A172 (cell line): ENCODE measurements at regions not wholly inside any gene's neighbourhood (a gene's known extent, or its start where the extent isn't known, plus 50 kb on each side); places are given as distances from the start of the nearest gene placed in this dataset.
"Not testable (repeated sequence)": the region's sequence is repeated elsewhere in the genome, so short reads cannot be mapped to it uniquely, and the experiment has no call there.

Experiments
- DNase-seq: peaks from one replicate; pipeline ENCODE4 v3.0.0-alpha.2; 2015; ENCODE audit warnings: low spot score

DNA sequence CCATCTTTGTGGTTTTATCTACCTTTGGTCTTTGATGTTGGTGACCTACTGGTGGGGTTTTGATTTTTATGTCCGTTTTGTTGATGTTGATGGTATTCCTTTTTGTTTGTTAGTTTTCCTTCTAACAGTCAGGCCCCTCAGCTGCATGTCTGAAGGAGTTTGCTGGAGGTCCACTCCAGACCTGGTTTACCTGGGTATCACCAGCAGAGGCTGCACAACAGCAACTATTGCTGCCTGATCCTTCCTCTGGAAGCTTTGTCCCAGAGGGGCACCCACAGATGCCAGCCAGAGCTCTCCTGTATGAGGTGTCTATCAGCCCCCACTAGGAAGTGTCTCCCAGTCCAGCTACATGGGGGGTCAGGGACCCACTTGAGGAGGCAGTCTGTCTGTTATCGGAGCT, 199.3 kb upstream of the WDFY3 start:
- DNase-seq, result no peak

DNA sequence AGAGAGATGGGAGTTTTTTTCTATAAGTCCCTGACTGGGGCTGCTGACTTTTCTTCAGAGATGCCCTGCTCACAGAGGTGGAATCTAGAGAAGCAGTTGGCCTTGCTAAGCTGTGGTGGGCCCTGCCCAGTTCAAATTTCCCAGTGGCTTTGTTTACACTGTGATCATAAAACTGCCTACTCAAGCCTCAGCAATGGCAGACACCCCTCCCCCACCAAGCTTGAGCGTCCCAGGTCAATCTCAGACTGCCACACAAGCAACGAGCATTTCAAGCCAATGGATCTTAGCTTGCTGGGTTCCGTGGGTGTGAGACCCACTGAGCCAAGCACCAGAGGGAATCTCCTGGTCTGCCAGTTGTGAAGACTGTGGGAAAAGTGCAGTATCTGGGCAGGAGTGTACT, 199.8 kb upstream of the WDFY3 start:
- no peak for DNase-seq

DNA sequence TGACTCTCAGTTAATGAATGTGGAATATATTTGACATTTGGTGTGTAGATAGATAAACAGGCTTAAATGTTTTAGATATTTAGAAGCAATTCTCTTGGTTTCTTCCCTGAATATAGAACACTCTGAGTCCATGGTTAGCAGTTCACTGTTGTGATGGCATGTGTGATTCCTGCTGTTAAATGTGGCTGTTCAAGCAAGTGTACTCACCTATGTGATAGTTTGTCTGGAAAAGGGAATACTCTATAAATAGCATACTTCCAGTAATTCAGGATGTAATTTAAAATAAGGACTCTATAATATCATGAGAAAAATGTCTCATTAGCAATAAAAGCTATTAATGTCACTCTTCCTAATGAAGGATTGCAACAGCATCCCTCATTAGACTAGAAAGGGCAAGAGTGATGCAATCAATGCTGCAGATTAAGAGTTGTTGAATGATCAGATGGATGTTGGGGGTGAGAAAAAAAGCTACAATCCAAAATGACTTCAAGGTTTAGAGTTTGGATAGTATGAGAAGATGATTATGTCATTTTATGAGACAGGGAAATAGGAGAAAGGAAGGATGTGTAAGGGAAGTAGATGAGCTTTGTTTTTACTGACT, 201.8 kb upstream of the WDFY3 start:
- DNase-seq, result no peak

DNA sequence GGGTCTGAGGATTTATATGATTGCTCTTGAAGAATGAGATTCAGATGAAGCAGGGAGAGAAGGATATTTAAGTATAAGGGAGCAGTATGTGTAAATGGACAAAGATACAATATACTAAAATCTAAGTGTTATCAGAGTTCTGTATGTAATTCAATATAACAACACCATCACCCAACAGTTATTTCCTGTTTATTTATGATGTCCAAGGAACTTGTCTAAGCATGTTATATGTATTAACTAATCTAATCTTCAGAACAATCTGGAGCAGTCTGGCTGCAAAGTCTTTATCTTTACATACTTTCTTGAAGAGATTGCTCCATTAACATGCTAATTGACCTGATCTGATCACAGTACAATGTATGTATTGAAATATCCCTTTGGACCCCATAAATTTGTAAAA, 203.8 kb upstream of the WDFY3 start:
- DNase-seq, result no peak

DNA sequence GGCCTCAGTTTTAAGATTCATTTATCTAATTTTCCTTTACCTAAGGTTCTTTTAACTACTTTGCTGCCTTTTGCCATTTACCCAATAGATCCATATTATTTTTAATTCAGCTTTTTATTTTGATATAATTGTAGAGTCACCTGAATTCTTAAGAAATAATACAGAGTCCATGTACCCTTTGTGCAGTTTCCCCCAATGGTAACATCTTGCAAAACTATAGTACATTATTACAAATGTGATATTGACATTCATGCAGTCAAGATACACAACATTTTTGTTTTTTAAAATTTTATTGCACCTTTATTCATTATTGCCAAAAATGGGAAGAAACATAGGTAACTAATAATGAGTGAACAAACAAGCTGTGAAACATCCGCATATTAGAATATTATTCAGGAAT, 208.7 kb upstream of the WDFY3 start:
- no peak for DNase-seq

DNA sequence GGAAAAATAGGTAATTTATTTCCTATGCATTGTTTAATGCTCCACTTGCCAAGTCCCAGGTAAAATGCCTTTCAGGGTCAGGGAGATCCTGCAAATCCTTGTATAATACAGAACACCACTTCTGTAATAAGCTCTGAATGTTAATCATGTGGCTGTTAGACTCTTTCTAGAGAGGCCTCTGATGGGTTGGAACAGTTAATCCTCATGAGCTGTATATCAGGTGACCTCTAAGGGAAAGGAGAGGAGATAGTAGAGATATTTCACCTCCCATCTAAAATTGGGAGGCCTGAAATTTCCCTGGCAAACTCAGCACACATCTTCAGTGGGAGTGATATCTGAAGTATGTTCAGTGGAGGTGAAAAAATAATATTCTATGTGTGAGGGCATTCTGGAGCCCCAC, 210.6 kb upstream of the WDFY3 start:
- no peak for DNase-seq

DNA sequence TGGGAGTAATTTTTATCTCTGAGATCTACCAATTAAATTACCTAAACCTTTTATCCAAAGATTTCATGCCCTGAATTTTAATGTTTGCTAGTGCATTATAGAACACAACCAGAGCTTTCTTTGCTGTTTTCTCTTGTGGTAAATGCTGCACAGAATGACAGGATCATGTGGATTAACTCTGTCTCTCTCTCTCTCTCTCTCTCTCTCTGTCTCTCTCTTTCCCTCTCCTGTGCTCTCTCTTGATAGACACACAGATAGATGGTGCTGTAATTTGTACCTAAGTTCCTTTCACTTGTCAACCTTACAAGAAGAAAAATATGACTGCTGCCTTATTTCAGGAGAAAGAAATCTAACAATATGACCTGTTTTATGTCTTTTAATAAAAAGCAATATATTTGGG, 211.2 kb upstream of the WDFY3 start:
- DNase-seq, result no peak

DNA sequence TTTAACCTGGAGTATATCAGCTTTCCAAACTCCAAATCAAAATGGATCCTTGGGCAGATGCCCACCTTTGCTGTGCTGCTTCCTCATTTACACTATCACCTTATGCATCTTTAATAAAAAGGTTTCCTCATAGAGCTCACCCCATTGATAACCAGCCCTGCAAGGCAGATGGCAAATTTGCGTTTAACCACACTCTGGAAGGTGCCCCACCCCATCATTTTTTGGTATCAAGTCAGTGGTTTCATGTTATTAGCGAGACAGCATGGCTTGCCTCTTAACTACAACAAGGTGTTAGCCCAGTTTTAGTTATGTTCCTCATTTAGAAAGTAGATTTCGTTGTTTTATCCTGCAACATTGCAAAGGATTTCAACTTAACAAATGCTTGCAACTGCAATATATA, 214.0 kb upstream of the WDFY3 start:
- DNase-seq, result no peak

DNA sequence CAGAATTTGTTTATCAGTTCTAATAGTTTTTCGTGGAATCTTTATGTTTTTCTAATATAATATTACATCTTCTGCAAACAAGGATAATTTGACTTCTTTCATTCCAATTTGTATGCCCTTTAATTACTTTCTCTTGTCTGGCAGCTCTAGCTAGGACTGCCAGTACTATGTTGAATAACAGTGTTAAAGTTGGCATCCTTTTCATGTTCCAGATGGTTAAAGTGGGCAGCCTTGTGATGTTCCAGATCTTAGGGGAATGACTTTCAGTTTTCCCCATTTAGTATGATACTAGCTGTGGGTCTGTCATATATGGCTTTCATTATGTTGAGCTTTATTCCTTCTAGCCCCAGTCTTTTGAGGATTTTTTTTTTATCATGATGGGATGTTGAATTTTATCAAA, 220.6 kb upstream of the WDFY3 start:
- no peak for DNase-seq

DNA sequence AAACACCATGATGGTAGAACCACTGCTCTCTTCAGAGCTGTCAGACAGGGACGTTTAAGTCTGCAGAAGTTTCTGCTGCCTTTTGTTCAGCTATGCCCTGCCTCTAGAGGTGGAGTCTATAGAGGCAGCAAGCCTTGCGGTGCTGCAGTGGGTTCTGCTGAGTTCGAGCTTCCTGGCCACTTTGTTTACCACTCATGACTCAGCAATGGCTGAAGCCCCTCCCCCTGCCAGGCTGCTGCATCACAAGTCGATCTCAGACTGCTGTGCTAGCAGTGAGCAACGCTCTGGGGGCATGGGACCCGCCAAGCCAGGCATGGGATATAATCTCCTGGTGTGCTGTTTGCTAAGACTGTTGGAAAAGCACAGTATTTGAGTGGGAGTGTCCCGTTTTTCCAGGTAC, 229.5 kb upstream of the WDFY3 start:
- DNase-seq, result peak; percentile 58

DNA sequence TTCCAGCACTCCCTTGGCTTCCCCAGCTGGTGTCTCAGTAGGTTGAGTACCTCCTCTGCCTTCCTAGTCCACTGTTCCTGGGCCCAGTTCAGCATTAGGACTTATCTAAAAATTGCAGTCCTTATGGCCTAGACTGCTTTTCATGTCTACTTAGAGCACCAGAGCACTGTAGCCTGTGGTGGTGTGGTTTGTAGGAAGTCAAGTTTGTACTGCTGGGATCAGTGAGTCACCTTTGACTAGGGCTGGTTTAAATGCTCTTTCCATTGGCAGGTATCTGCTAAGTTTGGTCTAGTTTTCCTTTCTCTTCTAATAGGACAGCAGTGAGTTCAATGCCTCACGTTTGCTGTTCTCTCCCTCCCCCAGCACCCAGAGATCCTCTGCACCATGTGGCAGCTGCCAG, 233.6 kb upstream of the WDFY3 start:
- DNase-seq, result no peak

DNA sequence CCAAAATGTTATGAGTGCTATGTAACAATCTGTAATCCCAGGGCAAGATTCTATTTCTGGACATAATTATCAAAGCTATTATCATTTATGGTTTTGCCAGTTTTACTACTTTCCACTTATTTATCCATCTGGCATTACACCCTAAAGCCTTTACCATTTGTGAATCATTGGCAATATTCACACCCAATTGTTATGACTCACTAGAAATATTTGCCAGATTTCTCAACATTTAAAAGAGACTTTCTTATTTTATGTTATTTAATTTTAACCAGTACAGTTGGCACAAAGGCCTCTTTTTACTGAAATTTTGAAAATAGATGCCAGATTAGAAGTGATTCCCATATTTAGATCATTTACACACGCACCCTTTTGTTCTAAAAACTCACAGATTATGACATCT, 242.7 kb upstream of the WDFY3 start:
- DNase-seq, result no peak

DNA sequence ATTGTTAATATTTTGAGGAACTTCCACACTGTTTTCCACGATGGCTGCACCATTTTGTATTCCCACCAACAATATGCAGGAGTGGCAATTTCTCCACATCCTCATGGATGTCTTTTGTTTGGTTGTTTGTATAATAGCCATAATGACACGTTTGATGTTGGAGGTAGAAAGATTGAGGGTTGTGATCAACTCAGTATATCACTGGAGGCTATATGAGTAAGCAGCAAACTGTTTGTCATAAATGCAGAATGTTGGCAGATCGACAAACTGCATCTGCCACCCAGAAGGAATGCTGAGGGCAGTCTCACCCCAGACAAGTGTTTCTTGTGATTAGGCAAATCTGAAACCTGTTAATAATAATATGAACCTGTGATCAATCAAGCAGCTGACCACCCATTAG, 243.9 kb upstream of the WDFY3 start:
- peak; percentile 44 for DNase-seq

DNA sequence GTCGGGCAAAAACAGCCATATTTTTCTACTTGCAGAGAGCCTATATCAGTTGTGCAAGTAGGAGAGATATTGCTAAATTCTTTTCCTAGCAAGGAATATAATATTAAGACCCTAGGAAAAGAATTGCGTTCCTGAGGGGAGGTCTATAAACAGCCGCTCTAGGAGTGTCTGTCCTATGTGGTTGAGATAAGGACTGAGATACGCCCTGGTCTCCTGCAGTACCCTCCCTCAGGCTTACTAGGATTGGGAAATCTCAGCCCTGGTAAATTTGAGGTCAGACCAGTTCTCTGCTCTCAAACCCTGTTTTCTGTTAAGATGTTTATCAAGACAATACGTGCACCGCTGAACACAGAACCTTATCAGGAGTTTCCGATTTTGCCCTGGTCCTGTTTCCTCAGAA, 250.1 kb upstream of the WDFY3 start:
- not testable (repeated sequence) for DNase-seq

DNA sequence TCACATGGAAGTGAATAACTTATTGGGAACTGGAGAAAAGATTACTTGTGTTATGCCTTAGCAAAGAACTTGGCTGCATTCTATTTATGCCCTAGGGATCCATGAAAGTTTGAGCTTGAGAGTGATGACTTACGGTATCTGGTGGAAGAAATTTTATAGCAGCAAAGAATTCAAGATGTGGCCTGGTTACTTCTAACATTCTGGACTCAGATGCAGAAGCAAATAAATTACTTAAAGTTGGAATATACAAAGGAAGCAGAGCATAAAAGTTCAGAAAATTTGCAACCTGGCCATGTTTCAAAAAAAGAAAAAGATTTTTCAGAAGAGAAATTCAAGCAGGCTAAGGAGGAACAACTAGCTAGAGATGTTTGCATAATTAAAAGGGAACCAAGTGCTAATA, 252.3 kb upstream of the WDFY3 start:
- no peak for DNase-seq

DNA sequence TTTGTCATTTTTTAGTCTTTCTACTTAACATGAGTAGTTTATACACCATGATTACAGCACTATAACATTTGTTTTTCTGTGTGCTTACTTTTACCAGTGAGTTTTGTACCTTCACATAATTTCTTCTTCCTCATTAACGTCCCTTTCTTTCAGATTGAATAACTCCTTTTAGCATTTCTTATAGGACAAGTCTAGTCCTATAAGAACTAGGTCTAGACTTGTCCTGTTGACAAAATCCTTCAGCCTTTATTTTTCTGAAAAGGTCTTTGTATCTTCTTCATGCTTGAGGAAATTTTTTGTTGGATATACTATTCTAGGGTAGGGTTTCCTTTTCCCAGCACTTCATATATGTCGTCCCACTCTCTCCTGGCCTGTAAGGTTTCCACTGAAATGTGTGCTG, 253.3 kb upstream of the ARHGAP24 start:
- no peak for DNase-seq

DNA sequence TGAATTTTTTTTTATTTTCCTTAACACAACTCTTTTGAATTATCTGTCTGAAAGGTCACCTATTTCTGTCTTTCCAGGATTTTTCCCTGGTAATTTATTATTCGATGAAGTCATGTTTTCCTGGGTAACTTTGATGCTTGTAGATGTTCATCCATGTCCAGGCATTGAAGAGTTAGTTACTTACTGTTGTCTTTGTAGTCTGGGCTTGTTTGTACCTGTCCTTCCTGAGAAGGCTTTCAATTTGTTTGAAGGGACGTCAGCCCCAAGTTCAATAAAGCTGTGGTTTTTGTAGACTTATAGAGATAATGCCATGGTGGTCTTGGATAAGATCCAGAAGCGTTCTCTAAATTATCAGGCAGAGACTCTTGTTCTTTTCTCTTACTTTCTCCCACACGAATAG, 252.4 kb upstream of the ARHGAP24 start:
- no peak for DNase-seq

DNA sequence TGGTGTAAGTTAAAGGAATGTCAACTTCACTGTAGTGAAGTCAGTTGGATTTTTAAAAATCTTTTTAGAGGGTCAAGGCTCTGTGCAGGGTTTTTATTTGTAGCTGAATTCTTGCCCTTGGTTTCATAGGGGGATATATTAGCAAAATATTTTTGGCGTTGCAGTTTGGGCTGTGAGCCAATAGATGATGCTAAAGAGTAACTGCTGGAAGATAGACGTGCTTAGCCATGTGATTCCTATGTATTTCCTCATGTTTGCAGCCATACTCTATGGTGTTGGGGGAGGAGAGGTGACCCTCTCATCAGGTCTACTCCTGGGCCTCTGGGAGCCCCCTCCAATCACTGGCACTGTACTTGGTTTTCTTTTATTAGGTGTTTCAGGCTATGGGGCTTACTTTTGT, 246.7 kb upstream of the ARHGAP24 start:
- no peak for DNase-seq

DNA sequence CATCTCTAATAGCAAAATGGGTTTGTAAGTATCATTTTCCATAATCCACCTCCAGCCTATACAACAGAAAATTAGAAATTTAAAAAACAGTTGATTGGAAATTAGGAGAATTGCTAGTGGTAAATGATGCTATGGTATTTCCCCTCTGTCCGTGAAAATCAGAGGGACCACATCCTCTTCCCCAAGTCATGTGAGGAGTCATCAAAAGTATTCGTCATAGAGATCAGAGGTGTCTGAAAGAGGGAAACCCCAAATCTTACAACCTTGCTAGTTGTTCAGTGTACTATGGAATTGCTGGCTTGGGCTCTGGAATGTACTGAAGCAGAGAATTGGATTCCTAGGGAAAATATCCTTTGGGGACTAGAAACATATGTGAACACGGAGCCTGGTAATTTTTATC, 241.4 kb upstream of the ARHGAP24 start:
- DNase-seq, result no peak

DNA sequence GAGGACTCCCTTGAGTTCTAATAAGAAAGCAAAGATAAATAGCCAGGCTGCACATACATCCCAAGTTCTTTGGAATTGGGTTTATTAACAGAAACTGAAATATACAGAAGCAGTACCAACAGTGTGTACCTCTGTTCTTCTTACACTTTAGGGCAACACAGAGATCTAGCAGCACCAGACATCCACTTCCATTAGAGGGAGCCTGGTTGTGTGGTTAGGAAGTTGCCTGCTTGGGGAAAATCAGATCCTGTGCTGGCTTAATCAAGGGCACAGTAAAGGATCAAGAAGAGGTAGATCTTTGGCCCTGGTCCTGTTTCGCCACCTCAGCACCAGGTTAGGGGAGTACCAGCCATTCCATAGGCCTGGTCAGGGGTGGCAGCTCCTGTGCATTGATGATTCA, 231.1 kb upstream of the ARHGAP24 start:
- DNase-seq, result no peak

DNA sequence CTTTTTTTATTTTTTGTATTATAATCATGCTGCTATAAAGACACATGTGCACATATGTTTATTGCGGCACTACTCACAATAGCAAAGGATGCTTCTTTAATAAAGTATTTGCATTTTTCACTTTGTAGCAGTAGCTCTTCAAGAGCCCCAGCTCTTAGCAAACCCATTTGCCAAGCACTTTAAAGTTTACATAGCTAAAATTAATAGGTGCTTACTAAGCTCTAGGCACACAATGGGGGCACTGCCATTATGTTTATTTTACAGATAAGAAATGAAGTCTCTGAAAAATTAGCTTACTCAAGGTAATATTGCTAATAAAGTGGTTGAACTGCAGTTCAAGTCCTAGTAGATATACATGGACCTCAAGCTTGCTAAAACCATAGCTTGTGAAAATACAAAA, 230.3 kb upstream of the ARHGAP24 start:
- DNase-seq, result no peak

DNA sequence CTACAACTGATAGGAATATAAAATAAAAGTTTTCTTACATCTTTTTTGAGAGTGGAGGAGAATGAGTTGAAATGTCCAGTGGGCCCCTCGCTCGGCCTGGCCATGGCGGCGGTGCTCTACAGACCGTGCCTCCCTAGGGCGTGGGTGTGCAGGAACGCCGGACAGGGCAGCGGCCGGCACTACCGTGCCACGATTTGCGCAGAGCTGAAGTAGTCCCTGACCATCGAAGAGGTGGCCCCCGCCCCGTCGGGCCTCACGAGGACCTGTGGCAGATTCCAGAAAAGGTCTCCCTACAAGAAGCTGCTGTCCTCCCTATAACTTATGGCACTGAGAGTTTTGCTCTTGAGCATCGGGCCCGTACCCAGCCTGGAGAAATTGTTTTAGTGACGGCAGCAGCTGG, 228.9 kb upstream of the ARHGAP24 start:
- DNase-seq, result no peak

DNA sequence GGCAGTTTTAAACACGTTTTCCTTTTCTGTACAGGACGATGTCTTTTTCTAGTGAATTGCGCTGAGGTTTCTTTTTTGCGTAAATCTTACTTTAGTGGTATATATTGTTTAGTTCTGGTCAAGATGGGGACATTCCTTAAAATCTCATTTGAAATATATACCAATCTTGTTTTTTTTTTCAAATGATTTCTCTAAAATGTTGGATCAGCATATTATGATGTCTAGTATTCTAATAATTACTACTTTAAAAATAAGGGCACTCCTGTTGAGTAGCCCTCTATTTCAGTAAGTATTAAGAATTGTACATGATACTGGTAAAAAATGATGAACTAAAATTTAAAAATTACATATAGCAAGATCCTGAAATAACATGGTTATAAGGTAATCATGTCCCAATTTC, 224.1 kb upstream of the ARHGAP24 start:
- no peak for DNase-seq

DNA sequence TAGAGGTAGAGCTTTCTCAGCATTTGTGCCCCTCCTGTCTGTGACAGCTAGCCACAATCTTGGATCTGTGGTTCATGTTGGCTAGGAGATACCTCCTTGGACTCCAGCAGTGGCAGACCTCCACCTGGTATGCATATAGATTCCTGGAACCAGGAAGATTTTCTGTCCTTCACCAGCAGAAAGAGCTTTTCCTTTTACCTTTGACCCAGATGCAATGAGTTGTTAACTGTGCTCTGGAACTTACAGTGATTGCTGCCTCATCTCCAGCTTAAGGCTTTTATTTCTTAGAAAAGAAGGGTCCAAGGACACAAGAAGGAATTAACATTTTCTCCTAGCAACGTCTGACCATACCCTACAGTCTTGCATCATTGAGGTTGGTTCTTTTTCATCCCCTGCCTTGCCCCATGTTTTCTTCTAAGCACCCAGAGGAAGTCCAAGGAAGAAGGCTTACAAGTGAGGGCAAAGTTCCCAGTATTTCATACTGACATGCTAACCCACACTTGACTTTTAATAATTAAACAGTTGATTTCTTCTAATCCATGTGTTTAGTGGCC, 217.1 kb upstream of the ARHGAP24 start:
- DNase-seq, result no peak

DNA sequence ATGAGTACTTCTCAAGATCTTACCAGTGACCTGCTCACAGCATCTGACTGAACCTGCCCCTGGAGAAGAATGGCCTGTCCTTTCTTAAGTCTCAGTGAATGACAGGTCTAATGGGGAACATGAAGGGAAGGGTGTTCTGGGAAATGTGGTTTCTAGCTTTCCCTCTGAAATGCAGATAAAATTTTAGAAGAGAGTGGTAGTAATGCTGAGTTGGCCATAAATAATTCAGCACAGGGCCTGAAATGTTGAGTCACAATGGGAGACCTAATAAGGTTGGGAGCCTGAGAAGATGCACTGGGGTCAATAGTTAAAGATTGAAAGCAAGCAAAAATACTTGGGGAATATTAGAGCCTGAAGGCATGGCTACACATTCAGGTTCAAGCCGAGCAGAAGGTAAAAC, 214.9 kb upstream of the ARHGAP24 start:
- DNase-seq, result no peak
